ENCODE measurements at regions not wholly inside any gene's neighbourhood (a gene's known extent, or its start where the extent isn't known, plus 50 kb on each side); places are given as distances from the start of the nearest gene placed in this dataset.

DNA sequence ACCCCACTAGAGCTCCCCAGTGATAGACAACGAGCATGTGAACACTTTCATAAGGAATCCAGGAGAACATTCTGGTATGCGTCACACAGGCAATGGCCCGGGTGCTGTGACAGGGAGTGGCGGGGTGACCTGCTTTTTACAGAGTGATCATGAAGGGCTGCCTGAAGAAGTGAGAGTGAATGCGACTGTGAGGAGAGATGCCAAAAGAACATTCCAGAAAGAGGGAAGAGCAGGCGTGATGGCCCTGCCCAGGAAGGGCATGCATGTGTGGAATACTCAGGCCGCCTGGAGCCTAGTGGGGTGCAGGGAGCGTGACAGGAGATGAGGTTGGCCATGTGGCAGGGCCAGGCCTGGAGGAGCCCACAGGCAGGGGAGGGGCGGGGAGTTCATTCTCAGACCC, 53.8 kb downstream of the FZD10 start:
- TF ChIP-seq, protein P1, sequence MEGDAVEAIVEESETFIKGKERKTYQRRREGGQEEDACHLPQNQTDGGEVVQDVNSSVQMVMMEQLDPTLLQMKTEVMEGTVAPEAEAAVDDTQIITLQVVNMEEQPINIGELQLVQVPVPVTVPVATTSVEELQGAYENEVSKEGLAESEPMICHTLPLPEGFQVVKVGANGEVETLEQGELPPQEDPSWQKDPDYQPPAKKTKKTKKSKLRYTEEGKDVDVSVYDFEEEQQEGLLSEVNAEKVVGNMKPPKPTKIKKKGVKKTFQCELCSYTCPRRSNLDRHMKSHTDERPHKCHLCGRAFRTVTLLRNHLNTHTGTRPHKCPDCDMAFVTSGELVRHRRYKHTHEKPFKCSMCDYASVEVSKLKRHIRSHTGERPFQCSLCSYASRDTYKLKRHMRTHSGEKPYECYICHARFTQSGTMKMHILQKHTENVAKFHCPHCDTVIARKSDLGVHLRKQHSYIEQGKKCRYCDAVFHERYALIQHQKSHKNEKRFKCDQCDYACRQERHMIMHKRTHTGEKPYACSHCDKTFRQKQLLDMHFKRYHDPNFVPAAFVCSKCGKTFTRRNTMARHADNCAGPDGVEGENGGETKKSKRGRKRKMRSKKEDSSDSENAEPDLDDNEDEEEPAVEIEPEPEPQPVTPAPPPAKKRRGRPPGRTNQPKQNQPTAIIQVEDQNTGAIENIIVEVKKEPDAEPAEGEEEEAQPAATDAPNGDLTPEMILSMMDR (IDR thresholded peaks at IDR 0.05), result no peak
- no peak for TF ChIP-seq POLR2A (IDR thresholded peaks at IDR 0.05)
